ENCODE measurements at regions not wholly inside any gene's neighbourhood (a gene's known extent, or its start where the extent isn't known, plus 50 kb on each side); places are given as distances from the start of the nearest gene placed in this dataset.

DNA sequence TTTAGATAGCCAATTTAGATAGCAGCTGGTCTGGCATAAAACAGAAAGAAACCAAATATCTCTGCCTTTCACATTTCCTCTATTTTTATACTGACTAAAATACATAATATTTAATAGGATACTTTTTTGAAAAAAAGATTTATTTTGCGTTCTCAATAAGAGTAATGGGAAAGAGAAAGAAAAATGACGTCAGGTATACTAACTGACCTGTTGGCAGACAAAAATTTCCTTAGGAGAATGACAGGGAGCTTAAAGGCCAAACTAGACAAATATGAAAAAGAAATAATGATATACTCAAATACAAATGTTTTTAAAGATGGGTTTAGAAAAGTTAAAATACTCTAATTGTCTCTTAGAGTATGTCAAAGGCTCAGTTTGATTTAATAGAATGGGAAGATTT lies 309.4 kb upstream of the ADGRL3 start:
- Histone ChIP-seq H3K27me3 (replicated peaks in 1 of 4; ENCODE audit: control insufficient read depth in 3 of 4, extremely low read depth in 1 of 4, insufficient read depth in 3 of 4, low read length in 3 of 4) (no peaks in the 10 kb centered on the region), H3K79me2 (ENCODE audit: control insufficient read depth in 1 of 2, insufficient read depth in 2 of 2, low read length in 2 of 2) (no peaks in the 10 kb centered on the region), H2AK5ac (ENCODE audit: low read depth, low read length) (no peak overlapping the region), H3K79me1 (ENCODE audit: low read depth, low read length) (no peaks in the 10 kb centered on the region), H3K9me3 (ENCODE audit: insufficient read depth in 2 of 2, low read depth in 1 of 2, low read length in 1 of 2) (no peaks in the 10 kb centered on the region), H4K20me1 (replicated peaks in 1 of 2; ENCODE audit: control insufficient read depth in 1 of 2, insufficient read depth in 2 of 2, low read length in 2 of 2) (no peaks in the 10 kb centered on the region), H2AFZ (ENCODE audit: low read length) (no peak overlapping the region), H2BK15ac (ENCODE audit: low read length) (no peak overlapping the region), H4K5ac (ENCODE audit: insufficient read length, low read depth, low read length) (no peak overlapping the region), H4K8ac (ENCODE audit: extremely low read depth, insufficient read depth, low read length) (no peak overlapping the region), H3K36me3 (ENCODE audit: control insufficient read depth in 2 of 4, insufficient read depth in 4 of 4, low read length in 3 of 4) (no peaks in the 10 kb centered on the region), H4K91ac (replicated peaks; ENCODE audit: insufficient read length, low read length) (no peak overlapping the region), H2BK5ac (ENCODE audit: low read depth, low read length) (no peak overlapping the region), H3K4me1 (replicated peaks in 1 of 4; ENCODE audit: control insufficient read depth in 3 of 4, insufficient read depth in 4 of 4, low read length in 3 of 4) (0 out of 7 replicates have a peak, but pooled peaks cover 0 to 3% (median 0%) of the 10 kb centered on the region in 4 experiments), H3K4me2 (ENCODE audit: insufficient read depth in 1 of 2, low read depth in 2 of 2, low read length in 2 of 2) (no peak overlapping the region), H2BK120ac (replicated peaks; ENCODE audit: low read depth, low read length) (no peak overlapping the region), H2BK20ac (ENCODE audit: low read length) (no peak overlapping the region), H3K27ac (ENCODE audit: low read depth, low read length) (no peak overlapping the region), H3K18ac (ENCODE audit: extremely low read depth, low read length) (no peak overlapping the region), H3K23me2 (ENCODE audit: low read depth, low read length) (no peaks in the 10 kb centered on the region; the same call in 1 of the 2 replicates), H3K4ac (replicated peaks; ENCODE audit: insufficient read length, low read depth, low read length) (no peak overlapping the region), H3K14ac (ENCODE audit: insufficient read length) (no peak overlapping the region), H2BK12ac (ENCODE audit: low read depth, low read length) (no peak overlapping the region), H3K23ac (ENCODE audit: insufficient read length) (no peak overlapping the region), H3K4me3 (ENCODE audit: extremely low read depth in 1 of 4, insufficient read depth in 2 of 4, low read depth in 3 of 4, low read length in 4 of 4) (no peak overlapping the region), H3K9ac (replicated peaks in 1 of 4; ENCODE audit: extremely low read depth in 1 of 4, low read depth in 3 of 4, low read length in 3 of 4) (no peak overlapping the region), H3K56ac (replicated peaks; ENCODE audit: insufficient read length, low read depth, low read length) (no peak overlapping the region)
- WGBS, 2 experiments (ENCODE audit: extremely low coverage in 1 of 2, insufficient coverage in 1 of 2, insufficient read length in 1 of 2, insufficient replicate concordance in 2 of 2, low coverage in 1 of 2, low lambda C conversion rate in 2 of 2, missing lambda C conversion rate in 1 of 2), result 100% methylated on average over 2 of the region's 2 CpGs; no CpG with 5 or more reads in 1 of the 2 experiments
- DNase-seq (ENCODE audit: low read depth in 1 of 2, low spot score in 2 of 2) (no peak), FAIRE-seq (no peak)
- POLR2A ChIA-PET (ENCODE audit: partially characterized antibody), result no interaction called here
- CTCF ChIA-PET (ENCODE audit: partially characterized antibody), result interaction anchor here (0.6 to 1.0 kb wide), 2 partner anchors 100 to 700 kb away, joined by 3 read pairs; no protein-coding TSS in a partner anchor
- no peak for TF ChIP-seq KDM4A (IDR thresholded peaks at IDR 0.05; ENCODE audit: low read depth, low read length, severe bottlenecking)
- TF ChIP-seq HDAC6 (IDR thresholded peaks at IDR 0.05; ENCODE audit: low read depth, low read length), result no peak
- TF ChIP-seq POU5F1 (IDR thresholded peaks at IDR 0.05; ENCODE audit: low read depth, low read length), result no peak
- TF ChIP-seq EZH2 (IDR thresholded peaks at IDR 0.05; ENCODE audit: low read depth, low read length, severe bottlenecking), result no peak
- no peak for TF ChIP-seq SIN3A (conservative IDR thresholded peaks at IDR 0.05 in 1 of 2, IDR thresholded peaks at IDR 0.05 in 1 of 2; ENCODE audit: low read depth in 1 of 2, low read length in 2 of 2)
- TF ChIP-seq KDM5A (IDR thresholded peaks at IDR 0.05; ENCODE audit: low read length), result no peak
